ENCODE measurements at regions not wholly inside any gene's neighbourhood (a gene's known extent, or its start where the extent isn't known, plus 50 kb on each side); places are given as distances from the start of the nearest gene placed in this dataset.

DNA sequence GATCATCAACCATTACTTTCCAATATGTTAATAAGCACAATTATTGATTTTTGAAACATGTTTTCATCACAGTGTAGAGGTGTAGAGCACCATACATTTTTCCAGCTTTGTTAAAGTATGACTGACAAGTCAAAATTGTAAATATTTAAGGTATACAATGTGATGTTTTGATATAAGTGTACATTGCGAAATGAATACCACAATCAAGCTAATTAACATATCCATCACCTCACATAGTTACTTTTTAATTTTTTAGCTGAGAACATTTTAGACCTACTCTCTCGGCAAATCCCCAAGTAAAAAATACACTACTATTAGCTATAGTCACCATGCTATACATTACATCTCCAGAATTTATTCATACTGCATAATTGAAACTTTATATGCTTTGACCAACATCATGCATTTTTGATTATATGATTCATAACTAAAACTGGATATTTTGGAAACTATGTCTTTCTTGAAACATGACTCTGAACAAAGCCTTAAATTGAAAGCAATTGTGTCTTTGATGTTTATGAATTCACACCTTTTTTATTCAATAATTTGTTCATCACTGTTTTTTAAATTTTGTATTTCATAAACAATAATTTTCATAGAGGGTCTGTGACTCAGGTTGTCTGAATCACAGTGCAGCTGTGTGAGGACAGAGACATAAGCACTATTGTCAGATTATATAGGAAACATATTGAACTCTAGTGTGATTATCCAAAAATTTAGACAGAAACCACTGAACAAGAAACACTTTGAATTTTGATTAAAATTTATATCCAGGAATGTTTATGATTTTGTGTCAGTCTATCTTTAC lies 486.1 kb downstream of the SEMA3D start:
- TF ChIP-seq POLR2A (IDR thresholded peaks at IDR 0.05) (no peak), CTCF (IDR thresholded peaks at IDR 0.05) (no peak), EP300 (IDR thresholded peaks at IDR 0.05) (no peak)

All from tibial nerve (tissue), 4 donors.